Osteoblast (primary cell): ENCODE measurements at regions not wholly inside any gene's neighbourhood (a gene's known extent, or its start where the extent isn't known, plus 50 kb on each side); places are given as distances from the start of the nearest gene placed in this dataset.

Experiments
- DNase-seq: peaks from one replicate; pipeline ENCODE4 v3.0.0; 2011; ENCODE audit warnings: low spot score, mixed read lengths; ENCODE audit not compliant: insufficient read length; ENCODE audit errors: missing footprints
- H2AFZ ChIP-seq: 2 replicates; pipeline ENCODE4 v1.6.0; 2011; ENCODE audit warnings: mild to moderate bottlenecking, low read length
- H3K27ac ChIP-seq: 2 replicates; pipeline ENCODE4 v1.5.1; 2011; ENCODE audit warnings: mild to moderate bottlenecking, low read depth, low read length, moderate library complexity
- H3K27me3 ChIP-seq: 2 replicates; pipeline ENCODE4 v1.6.0; 2012; ENCODE audit warnings: mild to moderate bottlenecking, control low read depth, inconsistent platforms, low read length, moderate library complexity; ENCODE audit not compliant: insufficient read depth
- H3K36me3 ChIP-seq: 2 replicates; pipeline ENCODE4 v1.5.1; 2011; ENCODE audit warnings: mild to moderate bottlenecking, low read length, control low read depth, moderate library complexity; ENCODE audit not compliant: insufficient read depth
- H3K4me1 ChIP-seq: 2 replicates; pipeline ENCODE4 v1.5.1; 2011; ENCODE audit warnings: mild to moderate bottlenecking, low read length, control low read depth, moderate library complexity; ENCODE audit not compliant: insufficient read depth
- H3K4me2 ChIP-seq: 2 replicates; pipeline ENCODE4 v1.6.0; 2011; ENCODE audit warnings: mild to moderate bottlenecking, low read length; ENCODE audit not compliant: insufficient read depth
- H3K4me3 ChIP-seq: fragments of 200-600 bp; sonication (generic); 3 replicates; pipeline ENCODE4 v1.5.1; 2012; ENCODE audit warnings: mild to moderate bottlenecking, low read length, inconsistent platforms; ENCODE audit not compliant: insufficient read depth
- H3K79me2 ChIP-seq: 2 replicates; pipeline ENCODE4 v1.6.0; 2012; ENCODE audit warnings: mild to moderate bottlenecking, low read length, control low read depth, inconsistent platforms; ENCODE audit not compliant: insufficient read depth
- H3K9me3 ChIP-seq: 2 replicates; pipeline ENCODE4 v1.5.1; 2011; ENCODE audit warnings: low read depth, low read length, control low read depth
- H4K20me1 ChIP-seq: 2 replicates; pipeline ENCODE4 v1.6.0; 2012; ENCODE audit warnings: mild to moderate bottlenecking, low read length, control low read depth; ENCODE audit not compliant: insufficient read depth
- CTCF ChIP-seq: IDR thresholded peaks from 2 replicates; pipeline ENCODE4 v1.5.1; 2011; ENCODE audit warnings: mild to moderate bottlenecking, low read depth, low read length, moderate library complexity; ENCODE audit errors: extremely low read depth

GRCh38 chr11:34812905-34813576 is 103.1 kb downstream of the APIP start:
- no peaks in the 10 kb centered on the region for H4K20me1 ChIP-seq
- peaks cover 40% of the 10 kb centered on the region for H3K27me3 ChIP-seq

GRCh38 chr11:34811858-34812257 is 104.3 kb downstream of the APIP start:
- Histone ChIP-seq H3K36me3 (no peaks in the 10 kb centered on the region), H3K4me3 (no peak overlapping the region), H4K20me1 (no peaks in the 10 kb centered on the region), H3K79me2 (no peaks in the 10 kb centered on the region), H3K4me2 (no peak overlapping the region), H3K9me3 (no peaks in the 10 kb centered on the region), H3K27me3 (peaks cover 49% of the 10 kb centered on the region), H2AFZ (no peak overlapping the region), H3K27ac (no peak overlapping the region), H3K4me1 (no peaks in the 10 kb centered on the region)
- no peak for DNase-seq
- no peak for TF ChIP-seq CTCF

More at GRCh38 chr11:34812905-34813576, 103.1 kb downstream of the APIP start:
- Histone ChIP-seq H3K4me2 (no peak overlapping the region), H3K4me1 (no peaks in the 10 kb centered on the region), H3K9me3 (no peaks in the 10 kb centered on the region), H2AFZ (no peak overlapping the region), H3K4me3 (no peak overlapping the region), H3K27ac (no peak overlapping the region), H3K79me2 (no peaks in the 10 kb centered on the region), H3K36me3 (no peaks in the 10 kb centered on the region)
- no peak for DNase-seq
- no peak for TF ChIP-seq CTCF

GRCh38 chr11:34810107-34810562 is 106.0 kb downstream of the APIP start:
- no peaks in the 10 kb centered on the region for H3K4me1 ChIP-seq
- H3K36me3 ChIP-seq = no peaks in the 10 kb centered on the region
- no peak for TF ChIP-seq CTCF
- H3K9me3 ChIP-seq = no peaks in the 10 kb centered on the region
- H3K27ac ChIP-seq = no peak overlapping the region
- no peak overlapping the region for H3K4me2 ChIP-seq
- H3K27me3 ChIP-seq = peaks cover 53% of the 10 kb centered on the region
- no peak overlapping the region for H2AFZ ChIP-seq
- no peaks in the 10 kb centered on the region for H3K79me2 ChIP-seq
- H3K4me3 ChIP-seq = no peak overlapping the region
- DNase-seq = no peak
- no peaks in the 10 kb centered on the region for H4K20me1 ChIP-seq

GRCh38 chr11:34809191-34810106 is 106.7 kb downstream of the APIP start:
- no peak overlapping the region for H3K4me3 ChIP-seq
- H3K79me2 ChIP-seq = no peaks in the 10 kb centered on the region
- H3K27me3 ChIP-seq = peaks cover 48% of the 10 kb centered on the region
- no peaks in the 10 kb centered on the region for H3K36me3 ChIP-seq
- H3K27ac ChIP-seq = no peak overlapping the region
- H4K20me1 ChIP-seq = no peaks in the 10 kb centered on the region
- H3K4me2 ChIP-seq = no peak overlapping the region
- TF ChIP-seq CTCF = no peak
- no peaks in the 10 kb centered on the region for H3K4me1 ChIP-seq
- no peaks in the 10 kb centered on the region for H3K9me3 ChIP-seq
- no peak overlapping the region for H2AFZ ChIP-seq
- DNase-seq = no peak
